AG09319 (cell line): ENCODE measurements at regions not wholly inside any gene's neighbourhood (a gene's known extent, or its start where the extent isn't known, plus 50 kb on each side); places are given as distances from the start of the nearest gene placed in this dataset.

Experiments
- DNase-seq: peaks from one replicate; pipeline ENCODE4 v3.0.0-alpha.2; 2010; ENCODE audit warnings: low read depth; ENCODE audit errors: extremely low read depth
- CTCF ChIP-seq: IDR thresholded peaks from 2 replicates; pipeline ENCODE4 v1.5.1; 2011; ENCODE audit warnings: low read depth, mild to moderate bottlenecking, inconsistent platforms, low read length, moderate library complexity

GRCh38 chr12:58777815-58778214, 142.5 kb downstream of the LRIG3 start:
- TF ChIP-seq CTCF = no peak

GRCh38 chr12:58781609-58782008, 138.7 kb downstream of the LRIG3 start:
- TF ChIP-seq CTCF = no peak
- DNase-seq = no peak

More at GRCh38 chr12:58777815-58778214, 142.5 kb downstream of the LRIG3 start:
- no peak for DNase-seq

- no peak for DNase-seq
- TF ChIP-seq CTCF = no peak
Measured at GRCh38 chr12:58787021-58787760, 133.1 kb downstream of the LRIG3 start.

- no peak for TF ChIP-seq CTCF
- DNase-seq = no peak
Measured at GRCh38 chr12:58794859-58795258, 125.4 kb downstream of the LRIG3 start.

GRCh38 chr12:58795825-58796224, 124.5 kb downstream of the LRIG3 start:
- TF ChIP-seq CTCF = no peak
- DNase-seq = no peak

- no peak for DNase-seq
- TF ChIP-seq CTCF = no peak
Measured at GRCh38 chr12:58801986-58802385, 118.3 kb downstream of the LRIG3 start.

- DNase-seq = peak; percentile 65
- no peak for TF ChIP-seq CTCF
Measured at GRCh38 chr12:58803908-58804307, 116.4 kb downstream of the LRIG3 start.
